GM18907 (cell line): ENCODE measurements at regions not wholly inside any gene's neighbourhood (a gene's known extent, or its start where the extent isn't known, plus 50 kb on each side); places are given as distances from the start of the nearest gene placed in this dataset.
"Not testable (repeated sequence)": the region's sequence is repeated elsewhere in the genome, so short reads cannot be mapped to it uniquely, and the experiment has no call there.

ENCODE experiments used
- ATAC-seq: cut with Tn5 transposase; IDR thresholded peaks from one replicate; pipeline ENCODE4 v1.9.1; 2021; ENCODE audit warnings: mild to moderate bottlenecking, moderate library complexity; ENCODE audit not compliant: unreplicated experiment

DNA sequence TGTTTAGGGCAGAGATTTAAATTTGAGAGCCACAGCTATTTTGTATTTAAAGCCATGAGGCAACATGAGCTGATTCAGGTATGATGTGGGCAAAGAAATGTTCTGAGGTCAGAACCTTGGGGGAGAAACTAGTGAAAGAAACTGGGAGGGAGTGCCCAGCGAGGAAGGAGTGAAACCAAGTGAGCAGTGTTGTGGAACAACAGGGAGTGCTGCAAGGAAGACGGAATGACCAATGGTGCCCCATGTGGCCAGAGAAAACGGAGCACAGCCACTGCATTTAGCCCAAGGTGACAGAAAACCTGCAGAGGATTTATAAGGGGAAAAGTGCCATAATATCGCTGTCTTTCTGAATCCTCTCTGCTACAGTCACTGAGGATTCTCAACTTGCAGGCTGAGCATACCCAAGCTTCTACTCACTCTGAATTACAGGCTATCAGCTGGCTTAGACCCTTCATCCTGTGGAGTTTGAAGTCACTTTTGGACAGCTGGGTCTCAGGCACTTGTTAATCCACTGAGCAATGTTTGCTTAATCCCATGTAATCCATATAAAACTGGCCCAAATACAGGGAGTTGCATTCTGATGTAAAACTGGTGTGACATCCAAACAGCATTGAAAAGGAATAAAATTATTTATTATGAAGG, 777.3 kb downstream of the CCSER2 start:
- no peak for ATAC-seq

DNA sequence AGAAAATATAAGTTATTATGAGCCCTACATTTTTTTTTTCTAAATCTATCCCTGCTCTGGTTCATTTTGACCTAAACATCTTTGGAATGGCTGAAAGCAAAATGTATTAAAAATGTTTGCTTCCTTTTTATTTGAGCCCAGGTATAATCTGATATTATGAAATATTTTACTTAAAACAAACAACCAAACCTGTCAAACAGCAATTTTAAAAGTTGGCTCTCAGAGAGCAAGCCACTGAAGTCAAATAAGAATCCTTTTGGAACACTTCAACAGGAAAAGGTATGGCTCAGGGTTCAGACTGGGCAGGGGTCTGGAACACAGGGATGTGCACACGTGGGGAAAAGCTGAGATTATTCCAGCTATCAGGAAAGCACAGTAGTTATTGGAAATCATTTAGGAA, 782.9 kb downstream of the CCSER2 start:
- ATAC-seq, result no peak

DNA sequence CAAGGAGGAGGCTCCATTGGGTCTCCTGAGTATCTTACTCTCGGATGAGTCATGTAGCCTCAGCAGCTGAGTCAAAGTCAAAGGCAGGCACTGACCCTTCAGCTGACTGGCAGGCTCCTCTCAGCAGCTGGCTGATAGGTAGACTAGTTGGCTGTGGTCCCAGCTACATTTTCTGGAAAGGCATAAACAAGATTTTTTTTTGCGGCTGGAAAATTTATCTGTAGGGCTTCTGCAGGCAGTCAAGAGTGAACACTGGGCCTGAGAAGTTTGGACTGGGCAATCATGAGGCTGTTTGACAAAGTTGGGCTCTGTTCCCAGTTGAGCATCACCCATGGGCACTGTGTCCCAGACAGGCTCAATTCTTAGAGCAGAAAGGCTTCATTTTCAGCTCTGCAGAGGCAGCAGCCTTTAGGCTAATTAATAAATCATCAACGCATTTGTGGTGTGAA, 796.2 kb downstream of the CCSER2 start:
- no peak for ATAC-seq

DNA sequence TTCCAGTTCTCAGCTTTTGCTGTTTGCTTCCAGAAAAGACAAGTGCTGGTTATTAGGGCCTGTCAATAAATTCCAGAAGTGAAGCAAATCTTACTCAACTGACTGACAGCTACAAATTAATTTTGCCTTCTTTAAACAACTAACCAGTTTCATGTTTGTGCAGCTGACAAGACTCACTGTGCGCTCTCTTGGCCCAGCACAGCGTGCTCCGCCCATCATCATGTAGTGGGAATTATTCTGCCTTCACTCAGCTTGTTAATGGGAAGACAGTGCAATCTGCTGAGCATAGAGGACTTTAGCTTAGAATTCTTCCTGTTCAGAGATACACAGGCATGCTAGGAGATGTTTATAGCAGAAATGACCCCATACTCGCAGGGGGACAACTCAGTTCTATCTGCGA, 808.9 kb downstream of the CCSER2 start:
- ATAC-seq, result no peak

DNA sequence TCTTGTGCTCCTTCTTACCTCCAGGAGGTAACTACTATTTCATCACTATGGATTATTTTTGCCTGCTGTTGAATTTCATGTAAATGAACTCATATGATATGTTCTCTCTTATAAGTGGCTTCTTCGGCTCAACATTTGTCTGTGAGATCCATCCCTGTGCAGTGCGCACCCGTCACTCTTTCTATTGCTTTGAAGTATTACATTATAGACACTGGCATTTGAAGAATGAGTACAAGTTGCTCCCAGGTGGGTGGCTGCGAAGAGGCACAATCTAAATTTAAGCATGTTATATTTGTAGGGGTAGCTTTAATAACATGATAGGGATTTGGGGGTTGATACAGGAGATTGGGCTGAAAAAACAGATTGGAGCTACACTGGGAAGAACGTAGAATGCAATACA, 809.7 kb downstream of the CCSER2 start:
- ATAC-seq, result no peak

DNA sequence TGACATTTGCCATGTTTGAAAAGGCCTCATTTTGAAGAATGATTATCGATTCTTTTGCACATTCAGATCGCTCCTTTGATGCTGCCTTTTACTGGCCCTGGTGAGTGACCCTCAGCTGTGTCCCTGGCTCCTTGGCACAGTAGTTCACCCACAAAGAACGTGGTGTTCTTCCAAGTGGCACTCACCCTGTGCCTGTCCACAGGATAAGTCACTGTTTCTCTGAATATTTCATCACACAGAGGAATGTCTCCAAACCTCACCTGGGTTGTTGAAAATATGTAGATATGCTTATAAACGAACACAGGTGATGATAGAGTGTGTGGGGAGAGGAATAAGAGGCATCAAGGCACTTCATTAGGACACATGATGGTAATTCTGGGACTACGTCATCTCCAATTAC, 810.7 kb downstream of the CCSER2 start:
- ATAC-seq, result no peak

DNA sequence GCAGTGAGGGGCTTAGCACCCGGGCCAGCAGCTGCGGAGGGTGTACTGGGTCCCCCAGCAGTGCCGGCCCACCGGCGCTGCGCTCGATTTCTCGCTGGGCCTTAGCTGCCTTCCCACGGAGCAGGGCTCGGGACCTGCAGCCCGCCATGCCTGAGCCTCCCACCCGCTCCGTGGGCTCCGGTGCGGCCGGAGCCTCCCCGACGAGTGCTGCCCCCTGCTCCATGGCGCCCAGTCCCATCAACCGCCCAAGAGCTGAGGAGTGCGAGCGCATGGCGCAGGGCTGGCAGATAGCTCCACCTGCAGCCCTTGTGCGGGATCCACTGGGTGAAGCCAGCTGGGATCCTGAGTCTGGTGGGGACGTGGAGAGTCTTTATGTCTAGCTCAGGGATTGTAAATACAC, 813.1 kb downstream of the CCSER2 start:
- ATAC-seq, result not testable (repeated sequence)

DNA sequence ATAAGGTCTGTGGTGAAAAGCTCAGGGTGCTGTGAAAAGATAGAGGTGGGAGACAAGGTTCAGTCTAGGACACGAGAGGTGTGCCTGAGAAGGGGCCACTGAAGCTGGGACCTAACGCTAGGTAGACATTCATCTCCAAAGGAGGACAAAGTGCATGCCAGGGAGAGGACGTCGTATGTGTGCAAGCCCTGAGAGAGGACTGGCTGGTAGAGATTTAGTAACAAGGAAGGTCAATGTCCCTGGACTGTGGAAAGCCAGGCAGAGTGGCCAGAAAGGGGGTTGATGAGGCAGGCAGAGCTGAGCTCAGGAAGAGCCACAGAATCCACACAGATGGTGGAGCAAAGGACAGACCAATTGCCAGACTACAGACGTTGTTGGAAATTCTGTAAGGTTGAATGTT, 817.6 kb downstream of the CCSER2 start:
- ATAC-seq, result no peak

DNA sequence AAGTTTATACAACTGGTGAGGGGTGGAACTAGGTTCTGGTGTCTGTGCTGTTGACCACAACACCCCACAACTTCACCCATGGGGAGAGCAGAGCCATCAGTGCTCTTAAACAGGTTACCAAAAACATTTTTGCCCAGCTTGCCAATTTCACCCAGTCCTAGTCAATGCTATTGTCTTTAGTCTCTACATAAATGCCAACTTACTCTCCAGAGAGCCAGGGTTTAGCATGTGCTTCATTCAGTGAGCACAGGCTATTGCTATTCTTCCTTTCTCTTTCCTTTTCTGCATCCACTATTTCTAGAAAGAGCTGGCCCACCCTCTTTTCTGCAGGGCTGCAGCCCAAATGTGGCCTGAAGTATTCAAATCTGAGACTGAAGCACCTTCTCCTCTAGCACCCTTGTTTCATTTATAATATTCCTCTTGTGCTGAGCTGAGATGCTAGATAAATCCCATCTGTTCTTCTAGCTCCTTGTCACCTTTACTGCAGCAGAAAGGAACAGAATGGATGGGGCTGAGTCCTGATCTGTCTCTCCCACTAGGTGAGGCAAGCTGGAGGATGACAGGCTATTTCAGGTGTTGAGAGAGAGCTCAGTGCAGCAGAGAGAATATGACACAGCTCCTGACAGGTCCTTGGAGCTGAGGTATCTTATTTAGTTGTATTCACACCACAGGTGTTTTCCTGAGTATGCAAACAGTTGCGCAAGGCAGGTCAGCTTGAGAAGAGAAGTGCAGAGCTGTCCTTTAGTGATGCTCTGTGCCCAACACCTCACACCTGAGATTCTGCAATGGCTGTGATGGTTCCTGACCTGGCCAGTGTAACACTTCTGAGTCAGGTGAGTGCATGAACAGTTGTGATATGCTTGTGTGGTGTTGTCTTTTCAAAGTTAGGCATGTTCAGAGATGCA, 819.2 kb downstream of the CCSER2 start:
- no peak for ATAC-seq

DNA sequence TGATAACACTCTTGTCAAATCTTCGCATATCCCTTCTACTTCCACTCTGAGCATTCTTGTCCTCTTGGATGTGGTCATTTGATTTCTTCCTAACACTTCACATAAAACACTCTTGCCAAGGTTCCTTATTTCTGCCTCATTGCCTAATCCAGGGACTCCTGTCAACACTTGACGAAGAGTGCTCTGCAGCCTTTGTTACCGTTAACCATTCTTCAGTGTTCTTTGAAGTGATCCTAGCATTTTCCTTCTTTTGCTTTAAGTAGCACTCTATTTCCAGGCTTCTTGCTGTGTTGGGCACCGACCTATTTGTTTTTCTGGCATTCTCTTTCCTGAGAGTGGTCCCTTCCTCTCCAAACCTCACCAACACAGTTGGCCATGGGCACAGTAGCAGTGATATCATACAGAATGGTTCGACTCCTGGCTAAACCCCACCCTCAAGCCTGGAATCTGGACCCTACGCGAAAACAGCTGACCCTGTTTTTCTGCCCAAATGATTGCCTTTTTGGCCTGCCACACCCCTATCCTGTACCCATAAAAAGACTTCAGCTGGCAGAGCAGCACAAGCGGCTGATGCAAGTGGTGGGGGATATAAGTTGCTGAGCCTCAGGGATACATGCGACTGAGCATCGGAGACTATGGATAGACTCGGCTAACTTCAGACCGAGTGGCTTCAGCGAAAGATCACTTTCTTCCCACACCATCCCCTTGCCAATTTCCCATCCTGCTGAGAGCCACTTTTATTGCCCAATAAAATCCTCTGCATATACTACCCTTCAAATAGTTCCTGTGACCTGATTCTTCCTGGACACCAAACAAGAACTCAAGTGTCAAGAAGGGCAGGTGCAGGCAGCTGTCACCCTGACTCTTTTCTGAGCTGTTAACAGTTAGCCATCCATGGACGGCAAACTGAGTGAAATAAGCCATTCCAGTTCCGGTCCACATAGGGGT, 820.6 kb downstream of the CCSER2 start:
- ATAC-seq, result no peak

DNA sequence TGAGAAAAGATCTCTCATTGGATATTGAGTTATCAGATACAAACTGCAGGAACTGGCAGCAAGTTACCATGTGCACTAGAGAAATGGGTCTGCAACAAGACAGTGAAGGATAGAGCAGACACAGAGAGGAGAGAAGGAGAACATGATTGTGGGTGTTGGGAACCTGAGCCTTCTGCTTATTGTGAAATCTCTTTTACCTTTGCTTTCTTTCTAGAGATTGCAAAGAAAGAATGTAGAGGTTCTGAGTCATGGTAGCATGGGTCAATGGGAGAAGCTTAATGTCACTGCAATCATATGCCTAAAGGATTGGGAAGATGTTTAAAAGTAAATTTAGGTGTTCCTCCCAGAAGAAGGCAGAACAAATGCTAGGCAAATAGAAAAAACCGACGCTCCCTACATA, 821.4 kb downstream of the CCSER2 start:
- ATAC-seq, result no peak

DNA sequence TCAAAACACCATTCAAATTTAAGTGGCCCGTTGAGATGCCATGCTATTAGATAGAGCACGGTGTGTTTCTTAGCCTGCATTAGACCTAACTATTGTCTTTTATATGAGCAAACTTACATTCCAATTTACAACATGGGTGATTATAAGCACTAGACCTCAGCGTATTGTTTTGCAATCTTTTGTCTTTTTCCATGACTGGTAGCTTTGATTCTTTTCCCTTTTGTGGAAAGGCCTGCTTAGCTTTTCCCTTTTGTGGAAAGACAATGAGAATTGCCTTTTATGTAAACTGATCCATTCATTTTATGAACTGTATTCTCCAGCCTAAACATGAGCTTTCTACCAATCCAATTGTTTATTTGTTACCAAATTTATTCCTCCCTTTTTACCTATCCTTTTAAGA, 823.1 kb downstream of the CCSER2 start:
- no peak for ATAC-seq

DNA sequence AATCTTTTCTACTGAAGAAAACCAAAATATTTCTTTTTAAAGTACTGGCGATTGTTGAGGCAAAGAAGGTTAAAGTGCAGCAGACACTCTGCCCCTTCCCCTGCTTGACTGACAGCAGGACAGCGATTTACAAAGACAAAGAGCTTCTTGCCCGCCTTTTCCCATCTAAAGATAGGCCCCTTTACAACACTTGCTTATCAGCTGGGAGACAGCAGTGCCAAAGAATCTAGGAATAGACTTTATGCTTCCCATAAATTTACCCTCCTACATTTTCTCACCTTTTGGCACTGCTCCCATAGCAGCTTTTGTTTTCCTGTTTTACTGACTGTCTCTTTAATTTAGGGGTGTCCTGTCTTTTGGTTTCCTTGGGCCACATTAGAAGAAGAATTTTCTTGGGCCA, 824.1 kb downstream of the CCSER2 start:
- ATAC-seq, result no peak

DNA sequence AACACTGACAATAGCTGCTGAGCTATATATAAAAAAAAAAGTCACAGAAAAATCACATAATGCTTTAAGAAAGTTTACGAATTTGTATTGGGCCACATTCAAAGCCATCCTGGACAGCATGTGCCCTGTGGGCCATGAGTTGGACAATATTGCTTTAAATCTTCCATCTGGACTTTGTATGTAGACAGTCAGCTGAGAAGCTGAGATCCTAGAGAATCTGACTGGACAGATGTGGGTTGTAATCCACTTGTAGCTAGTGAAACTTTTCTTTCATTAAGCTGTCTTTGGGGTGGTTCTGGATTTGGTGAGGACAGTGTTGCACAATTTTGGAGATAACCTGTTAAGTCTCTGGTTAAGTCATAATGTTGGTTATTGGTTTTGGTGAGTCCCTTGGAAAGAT, 824.5 kb downstream of the CCSER2 start:
- ATAC-seq, result no peak

DNA sequence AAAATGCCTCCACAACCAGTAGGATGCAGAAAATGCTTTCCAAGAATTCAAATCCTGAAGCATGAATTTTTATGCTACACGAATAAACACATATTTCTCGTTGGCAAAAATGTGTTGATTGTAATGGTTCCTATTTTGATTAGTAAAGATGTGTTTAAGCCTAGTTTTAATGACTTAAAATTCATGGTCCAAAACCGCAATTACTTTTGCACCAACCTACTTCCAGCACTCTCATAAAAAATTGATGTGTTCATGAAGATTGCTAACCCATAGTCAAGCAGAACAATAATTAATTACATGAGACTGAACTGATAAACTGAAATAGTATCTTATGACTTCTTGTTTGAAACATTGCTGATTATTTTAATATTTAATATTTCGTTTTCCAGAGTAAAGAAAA, 828.8 kb downstream of the CCSER2 start:
- ATAC-seq, result no peak

DNA sequence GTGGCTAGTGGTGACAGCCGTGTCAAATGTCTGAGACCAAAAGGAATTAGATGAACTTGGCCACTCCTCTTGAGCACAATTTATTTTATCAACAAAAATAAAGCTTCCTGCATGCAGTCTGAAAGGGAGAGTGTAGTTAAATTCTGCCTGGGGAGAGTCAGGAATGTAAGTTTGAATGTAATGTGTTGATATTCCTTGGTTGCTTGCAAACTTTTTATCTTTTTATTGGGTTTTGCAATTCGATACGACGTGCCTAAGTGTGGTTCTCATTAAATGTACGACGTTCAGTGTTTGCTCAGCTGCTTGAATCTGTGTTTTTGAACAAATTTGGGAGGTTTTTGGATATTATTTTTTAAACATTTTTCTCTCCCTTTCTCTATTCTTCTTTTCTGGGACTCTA, 839.9 kb downstream of the CCSER2 start:
- no peak for ATAC-seq

DNA sequence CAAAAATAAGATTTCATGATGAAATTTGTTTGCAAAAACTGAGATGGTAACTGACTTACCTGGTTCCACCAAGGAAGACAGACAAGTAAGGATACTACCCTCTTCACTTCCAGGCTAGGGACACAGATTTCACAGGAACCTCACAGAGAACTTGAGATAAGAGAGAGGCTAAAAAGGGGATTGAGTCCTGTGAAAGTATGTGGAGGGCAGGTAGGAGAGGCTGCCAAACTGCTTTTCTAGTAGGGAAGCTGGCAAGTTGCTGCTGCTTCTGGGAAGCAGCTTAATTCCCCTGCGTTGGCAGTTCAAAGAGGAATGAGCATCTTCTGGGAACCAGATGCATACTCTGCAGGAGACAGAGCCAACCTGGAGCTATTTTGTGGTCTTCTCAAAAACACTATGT, 841.6 kb downstream of the CCSER2 start:
- no peak for ATAC-seq

DNA sequence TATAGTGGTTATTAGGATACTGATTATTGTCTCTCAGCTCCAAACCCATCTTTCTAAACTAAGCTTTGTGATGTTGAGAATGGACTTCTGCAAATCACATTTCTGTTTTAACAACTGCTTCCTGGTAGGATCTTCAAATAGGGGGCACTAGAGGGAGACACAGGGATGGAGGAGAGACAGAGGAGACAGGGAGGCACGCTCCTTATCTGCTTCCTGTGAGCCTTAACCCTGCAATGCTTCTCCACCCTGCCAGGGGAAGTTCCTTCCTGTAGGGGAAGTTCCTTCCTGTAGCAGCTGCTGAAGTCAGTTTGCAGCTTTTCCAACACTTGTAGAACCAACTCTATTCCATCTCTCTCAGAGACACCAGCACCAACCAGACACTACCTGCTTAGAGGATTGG, 847.2 kb downstream of the CCSER2 start:
- ATAC-seq, result no peak

DNA sequence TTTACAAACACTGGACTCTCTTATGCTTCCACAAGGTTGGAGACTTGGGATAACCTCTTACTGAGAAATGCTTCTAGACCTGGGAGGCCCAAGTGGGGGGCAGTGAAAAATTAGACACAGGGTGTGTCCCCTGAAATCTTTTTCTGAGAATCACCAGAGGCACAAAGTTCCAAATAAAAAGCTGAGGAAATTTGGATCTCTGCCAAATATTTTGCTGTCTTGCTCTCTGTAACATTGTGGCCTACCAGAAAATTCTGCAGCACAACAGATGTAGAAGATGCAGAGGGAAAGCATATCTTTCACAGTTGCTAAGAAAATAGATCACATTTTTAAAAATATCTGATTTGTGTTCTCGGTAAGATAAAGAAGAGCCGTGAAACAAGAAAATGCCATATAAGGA, 849.4 kb downstream of the CCSER2 start:
- ATAC-seq, result no peak

DNA sequence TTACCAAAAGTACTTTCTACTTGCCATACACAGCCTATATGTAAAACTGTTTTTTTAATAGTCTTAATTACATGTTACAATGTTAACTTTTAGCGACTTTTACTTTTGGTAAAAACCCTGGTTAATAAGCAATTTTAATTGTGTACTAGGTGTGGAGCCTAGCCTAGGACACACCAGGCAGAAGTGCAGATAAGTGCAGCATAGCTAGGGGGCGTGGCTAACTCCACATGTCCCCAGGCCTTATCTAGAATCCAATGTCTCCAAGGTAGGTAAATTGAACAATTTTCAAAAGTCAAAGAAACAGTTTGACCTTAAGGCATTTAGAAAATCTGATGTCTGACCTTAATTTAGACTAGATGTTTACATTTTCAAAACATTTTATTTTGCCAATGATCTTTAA, 858.7 kb downstream of the CCSER2 start:
- no peak for ATAC-seq

DNA sequence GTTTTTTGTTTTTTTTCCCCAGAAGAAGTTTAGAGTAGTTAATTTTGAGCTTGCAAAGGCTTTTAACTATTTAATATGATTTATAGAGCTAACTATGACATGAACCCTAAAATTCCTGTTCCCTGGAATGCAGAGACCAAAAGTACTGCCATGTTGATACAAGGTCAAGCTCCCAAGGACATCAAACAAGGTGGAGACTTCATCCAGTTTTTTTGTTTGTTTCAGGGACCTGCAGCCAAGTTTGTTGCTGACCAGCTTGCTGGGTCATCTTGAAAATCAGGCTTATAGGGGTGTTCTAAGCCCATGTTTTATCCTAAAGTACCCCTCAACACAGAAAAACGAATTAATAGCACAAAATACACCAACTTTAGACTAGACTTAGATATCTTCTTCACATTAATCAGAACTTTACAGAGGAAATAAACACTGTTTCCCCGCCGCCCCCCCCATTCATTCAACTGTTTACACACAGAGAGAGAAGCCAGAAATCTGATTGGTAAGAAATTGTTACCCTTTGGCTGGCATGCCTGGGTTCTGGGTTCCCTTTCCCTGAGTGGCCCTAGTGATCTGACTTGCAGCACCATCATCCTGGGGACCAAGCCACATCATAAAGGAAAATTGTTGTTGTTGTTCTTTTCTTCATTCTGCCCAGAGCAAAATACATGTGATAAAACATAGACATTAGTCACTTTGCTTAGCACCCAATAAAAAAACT, 860.5 kb downstream of the CCSER2 start:
- ATAC-seq, result no peak
